ENCODE measurements at regions not wholly inside any gene's neighbourhood (a gene's known extent, or its start where the extent isn't known, plus 50 kb on each side); places are given as distances from the start of the nearest gene placed in this dataset.

GRCh38 chr20:7199861-7200260, 432.4 kb downstream of the BMP2 start:
- Mint-ChIP-seq H3K27me3 (ENCODE audit: low read depth) (no peaks in the 10 kb centered on the region), H3K9me3 (peaks cover 17% of the 10 kb centered on the region), H3K4me1 (ENCODE audit: low read depth) (no peaks in the 10 kb centered on the region), H3K27ac (no peak overlapping the region), H3K4me3 (no peak overlapping the region), H3K36me3 (ENCODE audit: low read depth) (no peaks in the 10 kb centered on the region)
- no peak for DNase-seq (ENCODE audit: low spot score)

- Mint-ChIP-seq H3K4me1 (ENCODE audit: low read depth) (no peaks in the 10 kb centered on the region), H3K27me3 (ENCODE audit: low read depth) (no peaks in the 10 kb centered on the region), H3K36me3 (ENCODE audit: low read depth) (no peaks in the 10 kb centered on the region), H3K4me3 (no peak overlapping the region), H3K27ac (no peak overlapping the region), H3K9me3 (peaks cover 30% of the 10 kb centered on the region)
- DNase-seq (ENCODE audit: low spot score) = no peak
Measured at GRCh38 chr20:7207186-7207798, 439.8 kb downstream of the BMP2 start.

- Mint-ChIP-seq H3K27ac (no peak overlapping the region), H3K4me1 (ENCODE audit: low read depth) (no peaks in the 10 kb centered on the region), H3K36me3 (ENCODE audit: low read depth) (no peaks in the 10 kb centered on the region), H3K27me3 (ENCODE audit: low read depth) (no peaks in the 10 kb centered on the region), H3K4me3 (no peak overlapping the region), H3K9me3 (peaks cover 32% of the 10 kb centered on the region)
- DNase-seq (ENCODE audit: low spot score) = no peak
Measured at GRCh38 chr20:7210910-7211309, 443.4 kb downstream of the BMP2 start.

GRCh38 chr20:7214081-7214740, 446.7 kb downstream of the BMP2 start:
- H3K4me3 Mint-ChIP-seq = no peak overlapping the region
- no peak overlapping the region for H3K27ac Mint-ChIP-seq
- H3K36me3 Mint-ChIP-seq (ENCODE audit: low read depth) = no peaks in the 10 kb centered on the region
- H3K9me3 Mint-ChIP-seq = peaks cover 21% of the 10 kb centered on the region
- H3K4me1 Mint-ChIP-seq (ENCODE audit: low read depth) = no peaks in the 10 kb centered on the region
- no peaks in the 10 kb centered on the region for H3K27me3 Mint-ChIP-seq (ENCODE audit: low read depth)
- DNase-seq (ENCODE audit: low spot score) = no peak

- no peak for DNase-seq (ENCODE audit: low spot score)
- Mint-ChIP-seq H3K4me1 (ENCODE audit: low read depth) (no peaks in the 10 kb centered on the region), H3K4me3 (no peak overlapping the region), H3K27ac (no peak overlapping the region), H3K36me3 (ENCODE audit: low read depth) (no peaks in the 10 kb centered on the region), H3K9me3 (peaks cover 13% of the 10 kb centered on the region), H3K27me3 (ENCODE audit: low read depth) (no peaks in the 10 kb centered on the region)
Measured at GRCh38 chr20:7217606-7218005, 450.1 kb downstream of the BMP2 start.

- H3K36me3 Mint-ChIP-seq (ENCODE audit: low read depth) = no peaks in the 10 kb centered on the region
- no peaks in the 10 kb centered on the region for H3K4me1 Mint-ChIP-seq (ENCODE audit: low read depth)
- H3K4me3 Mint-ChIP-seq = no peak overlapping the region
- no peaks in the 10 kb centered on the region for H3K27me3 Mint-ChIP-seq (ENCODE audit: low read depth)
- no peak overlapping the region for H3K27ac Mint-ChIP-seq
- peaks cover 20% of the 10 kb centered on the region for H3K9me3 Mint-ChIP-seq
- DNase-seq (ENCODE audit: low spot score) = no peak
Measured at GRCh38 chr20:7220755-7221154, 453.3 kb downstream of the BMP2 start.

GRCh38 chr20:7226156-7226555, 458.7 kb downstream of the BMP2 start:
- Mint-ChIP-seq H3K36me3 (ENCODE audit: low read depth) (no peaks in the 10 kb centered on the region), H3K27me3 (ENCODE audit: low read depth) (no peaks in the 10 kb centered on the region), H3K4me3 (no peak overlapping the region), H3K27ac (no peak overlapping the region), H3K4me1 (ENCODE audit: low read depth) (no peaks in the 10 kb centered on the region), H3K9me3 (peaks cover 14% of the 10 kb centered on the region)
- DNase-seq (ENCODE audit: low spot score) = no peak

- no peaks in the 10 kb centered on the region for H3K4me1 Mint-ChIP-seq (ENCODE audit: low read depth)
- DNase-seq (ENCODE audit: low spot score) = no peak
- H3K27ac Mint-ChIP-seq = no peak overlapping the region
- no peaks in the 10 kb centered on the region for H3K36me3 Mint-ChIP-seq (ENCODE audit: low read depth)
- no peaks in the 10 kb centered on the region for H3K9me3 Mint-ChIP-seq
- H3K27me3 Mint-ChIP-seq (ENCODE audit: low read depth) = no peaks in the 10 kb centered on the region
- no peak overlapping the region for H3K4me3 Mint-ChIP-seq
Measured at GRCh38 chr20:7231303-7231702, 463.8 kb downstream of the BMP2 start.

GRCh38 chr20:7232796-7233195, 465.3 kb downstream of the BMP2 start:
- no peaks in the 10 kb centered on the region for H3K4me1 Mint-ChIP-seq (ENCODE audit: low read depth)
- no peak overlapping the region for H3K4me3 Mint-ChIP-seq
- no peak for DNase-seq (ENCODE audit: low spot score)
- no peaks in the 10 kb centered on the region for H3K9me3 Mint-ChIP-seq
- no peaks in the 10 kb centered on the region for H3K36me3 Mint-ChIP-seq (ENCODE audit: low read depth)
- no peak overlapping the region for H3K27ac Mint-ChIP-seq
- H3K27me3 Mint-ChIP-seq (ENCODE audit: low read depth) = no peaks in the 10 kb centered on the region

GRCh38 chr20:7237251-7237650, 469.8 kb downstream of the BMP2 start:
- H3K9me3 Mint-ChIP-seq = peaks cover 15% of the 10 kb centered on the region
- no peaks in the 10 kb centered on the region for H3K27me3 Mint-ChIP-seq (ENCODE audit: low read depth)
- H3K27ac Mint-ChIP-seq = no peak overlapping the region
- H3K4me3 Mint-ChIP-seq = no peak overlapping the region
- H3K4me1 Mint-ChIP-seq (ENCODE audit: low read depth) = no peaks in the 10 kb centered on the region
- no peak for DNase-seq (ENCODE audit: low spot score)
- no peaks in the 10 kb centered on the region for H3K36me3 Mint-ChIP-seq (ENCODE audit: low read depth)

- DNase-seq (ENCODE audit: low spot score) = no peak
- Mint-ChIP-seq H3K4me3 (no peak overlapping the region), H3K27me3 (ENCODE audit: low read depth) (no peaks in the 10 kb centered on the region), H3K36me3 (ENCODE audit: low read depth) (no peaks in the 10 kb centered on the region), H3K27ac (no peak overlapping the region), H3K9me3 (peaks cover 15% of the 10 kb centered on the region), H3K4me1 (ENCODE audit: low read depth) (no peaks in the 10 kb centered on the region)
Measured at GRCh38 chr20:7240490-7240889, 473.0 kb downstream of the BMP2 start.

- H3K4me3 Mint-ChIP-seq = no peak overlapping the region
- H3K9me3 Mint-ChIP-seq = no peaks in the 10 kb centered on the region
- H3K27me3 Mint-ChIP-seq (ENCODE audit: low read depth) = no peaks in the 10 kb centered on the region
- H3K36me3 Mint-ChIP-seq (ENCODE audit: low read depth) = no peaks in the 10 kb centered on the region
- no peak for DNase-seq (ENCODE audit: low spot score)
- H3K27ac Mint-ChIP-seq = no peak overlapping the region
- H3K4me1 Mint-ChIP-seq (ENCODE audit: low read depth) = no peaks in the 10 kb centered on the region
Measured at GRCh38 chr20:7248281-7249201, 481.1 kb downstream of the BMP2 start.

- Mint-ChIP-seq H3K4me3 (no peak overlapping the region), H3K27me3 (ENCODE audit: low read depth) (no peaks in the 10 kb centered on the region), H3K36me3 (ENCODE audit: low read depth) (no peaks in the 10 kb centered on the region), H3K27ac (no peak overlapping the region), H3K4me1 (ENCODE audit: low read depth) (no peaks in the 10 kb centered on the region), H3K9me3 (no peaks in the 10 kb centered on the region)
- DNase-seq (ENCODE audit: low spot score) = no peak
Measured at GRCh38 chr20:7250337-7250736, 482.9 kb downstream of the BMP2 start.

- no peaks in the 10 kb centered on the region for H3K4me1 Mint-ChIP-seq (ENCODE audit: low read depth)
- no peaks in the 10 kb centered on the region for H3K27me3 Mint-ChIP-seq (ENCODE audit: low read depth)
- no peak for DNase-seq (ENCODE audit: low spot score)
- H3K4me3 Mint-ChIP-seq = no peak overlapping the region
- no peaks in the 10 kb centered on the region for H3K36me3 Mint-ChIP-seq (ENCODE audit: low read depth)
- H3K9me3 Mint-ChIP-seq = peaks cover 3% of the 10 kb centered on the region
- no peak overlapping the region for H3K27ac Mint-ChIP-seq
Measured at GRCh38 chr20:7257099-7257498, 489.6 kb downstream of the BMP2 start.

Data from T-helper 2 cell treated with Interferon-gamma antibody and Interleukin-4, amounts not matched to agents 5 μg/mL and 100 μg/mL, for 36 hours (primary cell).